GM19239 (cell line): ENCODE measurements at regions not wholly inside any gene's neighbourhood (a gene's known extent, or its start where the extent isn't known, plus 50 kb on each side); places are given as distances from the start of the nearest gene placed in this dataset.
A peak's percentile ranks its signal among the peaks of the same experiment; 100 is the strongest.

Source experiments
- DNase-seq: peaks from one replicate; pipeline ENCODE4 v3.0.0; 2011; ENCODE audit warnings: low spot score; ENCODE audit not compliant: insufficient read length
- FAIRE-seq: peaks from 2 replicates; lab custom pipeline; 2011; peaks lifted over from hg19 to GRCh38; lab: Jason Lieb, UNC

- FAIRE-seq, result no peak
- no peak for DNase-seq
Observed at GRCh38 chr12:111182382-111182781, 186.5 kb downstream of the PHETA1 start.

- FAIRE-seq, result no peak
- DNase-seq, result no peak
Observed at GRCh38 chr12:111181143-111181726, 187.7 kb downstream of the PHETA1 start.

GRCh38 chr12:111180426-111181142, 188.3 kb downstream of the PHETA1 start:
- DNase-seq (no peak), FAIRE-seq (no peak)

GRCh38 chr12:111178181-111179081, 190.5 kb downstream of the PHETA1 start:
- FAIRE-seq (no peak), DNase-seq (no peak)

GRCh38 chr12:111175396-111176094, 193.3 kb downstream of the PHETA1 start:
- DNase-seq, result no peak
- no peak for FAIRE-seq

- DNase-seq (no peak), FAIRE-seq (no peak)
Observed at GRCh38 chr12:111174961-111175345, 193.9 kb downstream of the PHETA1 start.

GRCh38 chr12:111174251-111174960, 194.5 kb downstream of the PHETA1 start:
- FAIRE-seq (no peak), DNase-seq (no peak)

- no peak for FAIRE-seq
- DNase-seq, result no peak
Observed at GRCh38 chr12:111173836-111174235, 195.1 kb downstream of the PHETA1 start.

GRCh38 chr12:111173391-111173790, 195.5 kb downstream of the PHETA1 start:
- FAIRE-seq, result no peak
- DNase-seq, result no peak

- FAIRE-seq (no peak), DNase-seq (no peak)
Observed at GRCh38 chr12:111172786-111173185, 196.1 kb downstream of the PHETA1 start.

- FAIRE-seq, result no peak
- no peak for DNase-seq
Observed at GRCh38 chr12:111171832-111172231, 197.1 kb downstream of the PHETA1 start.

- FAIRE-seq (no peak), DNase-seq (no peak)
Observed at GRCh38 chr12:111171345-111171744, 197.6 kb downstream of the PHETA1 start.

GRCh38 chr12:111170543-111170942, 198.4 kb downstream of the PHETA1 start:
- DNase-seq (no peak), FAIRE-seq (no peak)

- DNase-seq (no peak), FAIRE-seq (no peak)
Observed at GRCh38 chr12:111169456-111169855, 199.4 kb downstream of the PHETA1 start.

- FAIRE-seq (no peak), DNase-seq (no peak)
Observed at GRCh38 chr12:111169032-111169431, 199.9 kb downstream of the PHETA1 start.

- FAIRE-seq (no peak), DNase-seq (no peak)
Observed at GRCh38 chr12:111168009-111168900, 200.6 kb downstream of the PHETA1 start.

GRCh38 chr12:111166779-111167540, 201.9 kb downstream of the PHETA1 start:
- DNase-seq (no peak), FAIRE-seq (peak; percentile 21)

GRCh38 chr12:111164833-111165525, 203.9 kb downstream of the PHETA1 start:
- FAIRE-seq (no peak), DNase-seq (no peak)
